Right lobe of liver (tissue), 4 donors: ENCODE measurements at regions not wholly inside any gene's neighbourhood (a gene's known extent, or its start where the extent isn't known, plus 50 kb on each side); places are given as distances from the start of the nearest gene placed in this dataset.

Experiments
- CTCF ChIP-seq, 4 donors: fragments of 200-600 bp in 3 of 4; fragments of 450-650 bp in 1 of 4; IDR thresholded peaks; one replicate each; pipeline versions ENCODE4 v1.5.1 to v1.8.0; 2016 to 2022; ENCODE audit warnings: antibody characterized with exemption in 4 of 4, mild to moderate bottlenecking in 2 of 4
- POLR2A ChIP-seq: fragments of 450-650 bp; IDR thresholded peaks from one replicate; pipeline ENCODE4 v1.6.1; 2017; ENCODE audit warnings: antibody characterized with exemption, mild to moderate bottlenecking
- donor health status: DM: no; HTN: no; CAD: no.
- donor health status: DM: no; HTN: no; CAD: no.
- donor health status: DM: no; HTN: yes; CAD: no.

- TF ChIP-seq CTCF (IDR thresholded peaks at IDR 0.05) (no peak), POLR2A (no peak)
Measured at GRCh38 chr13:22287343-22287920, 616.6 kb downstream of the FGF9 start.
